H1 (cell line): ENCODE measurements at regions not wholly inside any gene's neighbourhood (a gene's known extent, or its start where the extent isn't known, plus 50 kb on each side); places are given as distances from the start of the nearest gene placed in this dataset.

Experiments
- CTBP2 ChIP-seq: IDR thresholded peaks from 2 replicates; pipeline ENCODE4 v1.7.0; 2011; ENCODE audit warnings: borderline replicate concordance, mild to moderate bottlenecking, moderate library complexity, mixed read lengths, low read length; ENCODE audit not compliant: insufficient read depth, insufficient read length
- KDM4A ChIP-seq: IDR thresholded peaks from one replicate; pipeline ENCODE4 v1.7.1; 2012; ENCODE audit warnings: low read depth, mild to moderate bottlenecking, moderate library complexity, low read length, inconsistent platforms; ENCODE audit not compliant: severe bottlenecking
- NRF1 ChIP-seq: IDR thresholded peaks from 2 replicates; pipeline ENCODE4 v1.6.1; 2011; ENCODE audit warnings: mild to moderate bottlenecking, low read depth, low read length, improper control_type of control experiment
- SIX5 ChIP-seq: IDR thresholded peaks from 2 replicates; pipeline ENCODE4 v1.6.1; 2011; ENCODE audit warnings: mild to moderate bottlenecking, low read depth, low read length
- SUZ12 ChIP-seq: fragments of 200-600 bp; sonication (generic); IDR thresholded peaks from 2 replicates; pipeline ENCODE4 v1.6.1; 2012; ENCODE audit warnings: mild to moderate bottlenecking, inconsistent platforms, low read length, moderate library complexity, mixed read lengths
- TCF12 ChIP-seq: IDR thresholded peaks from 2 replicates; pipeline ENCODE4 v1.6.1; 2011; ENCODE audit warnings: low read depth, mild to moderate bottlenecking, low read length
- TF ChIP-seq, protein P1 (sequence below): fragments of 300-600 bp; sonication (generic); IDR thresholded peaks from 2 replicates; pipeline ENCODE4 v1.7.1; 2012; ENCODE audit warnings: low read length, moderate library complexity, mild to moderate bottlenecking, inconsistent platforms; ENCODE audit not compliant: insufficient replicate concordance

GRCh38 chr2:7987992-7988391, 693.9 kb upstream of the ID2 start (continued):
- TF ChIP-seq TCF12 (no peak), KDM4A (no peak), CTBP2 (no peak), SUZ12 (no peak), NRF1 (no peak), SIX5 (no peak)
- TF ChIP-seq, protein P1, sequence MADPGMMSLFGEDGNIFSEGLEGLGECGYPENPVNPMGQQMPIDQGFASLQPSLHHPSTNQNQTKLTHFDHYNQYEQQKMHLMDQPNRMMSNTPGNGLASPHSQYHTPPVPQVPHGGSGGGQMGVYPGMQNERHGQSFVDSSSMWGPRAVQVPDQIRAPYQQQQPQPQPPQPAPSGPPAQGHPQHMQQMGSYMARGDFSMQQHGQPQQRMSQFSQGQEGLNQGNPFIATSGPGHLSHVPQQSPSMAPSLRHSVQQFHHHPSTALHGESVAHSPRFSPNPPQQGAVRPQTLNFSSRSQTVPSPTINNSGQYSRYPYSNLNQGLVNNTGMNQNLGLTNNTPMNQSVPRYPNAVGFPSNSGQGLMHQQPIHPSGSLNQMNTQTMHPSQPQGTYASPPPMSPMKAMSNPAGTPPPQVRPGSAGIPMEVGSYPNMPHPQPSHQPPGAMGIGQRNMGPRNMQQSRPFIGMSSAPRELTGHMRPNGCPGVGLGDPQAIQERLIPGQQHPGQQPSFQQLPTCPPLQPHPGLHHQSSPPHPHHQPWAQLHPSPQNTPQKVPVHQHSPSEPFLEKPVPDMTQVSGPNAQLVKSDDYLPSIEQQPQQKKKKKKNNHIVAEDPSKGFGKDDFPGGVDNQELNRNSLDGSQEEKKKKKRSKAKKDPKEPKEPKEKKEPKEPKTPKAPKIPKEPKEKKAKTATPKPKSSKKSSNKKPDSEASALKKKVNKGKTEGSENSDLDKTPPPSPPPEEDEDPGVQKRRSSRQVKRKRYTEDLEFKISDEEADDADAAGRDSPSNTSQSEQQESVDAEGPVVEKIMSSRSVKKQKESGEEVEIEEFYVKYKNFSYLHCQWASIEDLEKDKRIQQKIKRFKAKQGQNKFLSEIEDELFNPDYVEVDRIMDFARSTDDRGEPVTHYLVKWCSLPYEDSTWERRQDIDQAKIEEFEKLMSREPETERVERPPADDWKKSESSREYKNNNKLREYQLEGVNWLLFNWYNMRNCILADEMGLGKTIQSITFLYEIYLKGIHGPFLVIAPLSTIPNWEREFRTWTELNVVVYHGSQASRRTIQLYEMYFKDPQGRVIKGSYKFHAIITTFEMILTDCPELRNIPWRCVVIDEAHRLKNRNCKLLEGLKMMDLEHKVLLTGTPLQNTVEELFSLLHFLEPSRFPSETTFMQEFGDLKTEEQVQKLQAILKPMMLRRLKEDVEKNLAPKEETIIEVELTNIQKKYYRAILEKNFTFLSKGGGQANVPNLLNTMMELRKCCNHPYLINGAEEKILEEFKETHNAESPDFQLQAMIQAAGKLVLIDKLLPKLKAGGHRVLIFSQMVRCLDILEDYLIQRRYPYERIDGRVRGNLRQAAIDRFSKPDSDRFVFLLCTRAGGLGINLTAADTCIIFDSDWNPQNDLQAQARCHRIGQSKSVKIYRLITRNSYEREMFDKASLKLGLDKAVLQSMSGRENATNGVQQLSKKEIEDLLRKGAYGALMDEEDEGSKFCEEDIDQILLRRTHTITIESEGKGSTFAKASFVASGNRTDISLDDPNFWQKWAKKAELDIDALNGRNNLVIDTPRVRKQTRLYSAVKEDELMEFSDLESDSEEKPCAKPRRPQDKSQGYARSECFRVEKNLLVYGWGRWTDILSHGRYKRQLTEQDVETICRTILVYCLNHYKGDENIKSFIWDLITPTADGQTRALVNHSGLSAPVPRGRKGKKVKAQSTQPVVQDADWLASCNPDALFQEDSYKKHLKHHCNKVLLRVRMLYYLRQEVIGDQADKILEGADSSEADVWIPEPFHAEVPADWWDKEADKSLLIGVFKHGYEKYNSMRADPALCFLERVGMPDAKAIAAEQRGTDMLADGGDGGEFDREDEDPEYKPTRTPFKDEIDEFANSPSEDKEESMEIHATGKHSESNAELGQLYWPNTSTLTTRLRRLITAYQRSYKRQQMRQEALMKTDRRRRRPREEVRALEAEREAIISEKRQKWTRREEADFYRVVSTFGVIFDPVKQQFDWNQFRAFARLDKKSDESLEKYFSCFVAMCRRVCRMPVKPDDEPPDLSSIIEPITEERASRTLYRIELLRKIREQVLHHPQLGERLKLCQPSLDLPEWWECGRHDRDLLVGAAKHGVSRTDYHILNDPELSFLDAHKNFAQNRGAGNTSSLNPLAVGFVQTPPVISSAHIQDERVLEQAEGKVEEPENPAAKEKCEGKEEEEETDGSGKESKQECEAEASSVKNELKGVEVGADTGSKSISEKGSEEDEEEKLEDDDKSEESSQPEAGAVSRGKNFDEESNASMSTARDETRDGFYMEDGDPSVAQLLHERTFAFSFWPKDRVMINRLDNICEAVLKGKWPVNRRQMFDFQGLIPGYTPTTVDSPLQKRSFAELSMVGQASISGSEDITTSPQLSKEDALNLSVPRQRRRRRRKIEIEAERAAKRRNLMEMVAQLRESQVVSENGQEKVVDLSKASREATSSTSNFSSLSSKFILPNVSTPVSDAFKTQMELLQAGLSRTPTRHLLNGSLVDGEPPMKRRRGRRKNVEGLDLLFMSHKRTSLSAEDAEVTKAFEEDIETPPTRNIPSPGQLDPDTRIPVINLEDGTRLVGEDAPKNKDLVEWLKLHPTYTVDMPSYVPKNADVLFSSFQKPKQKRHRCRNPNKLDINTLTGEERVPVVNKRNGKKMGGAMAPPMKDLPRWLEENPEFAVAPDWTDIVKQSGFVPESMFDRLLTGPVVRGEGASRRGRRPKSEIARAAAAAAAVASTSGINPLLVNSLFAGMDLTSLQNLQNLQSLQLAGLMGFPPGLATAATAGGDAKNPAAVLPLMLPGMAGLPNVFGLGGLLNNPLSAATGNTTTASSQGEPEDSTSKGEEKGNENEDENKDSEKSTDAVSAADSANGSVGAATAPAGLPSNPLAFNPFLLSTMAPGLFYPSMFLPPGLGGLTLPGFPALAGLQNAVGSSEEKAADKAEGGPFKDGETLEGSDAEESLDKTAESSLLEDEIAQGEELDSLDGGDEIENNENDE = no peak
